ENCODE measurements at regions not wholly inside any gene's neighbourhood (a gene's known extent, or its start where the extent isn't known, plus 50 kb on each side); places are given as distances from the start of the nearest gene placed in this dataset.
A peak's percentile ranks its signal among the peaks of the same experiment; 100 is the strongest.

GRCh38 chr9:38335686-38336085 lies 56.8 kb upstream of the ALDH1B1 start:
- TF ChIP-seq CTCF (conservative IDR thresholded peaks at IDR 0.05; ENCODE audit: low read depth, low read length), result no peak
- no peak overlapping the region for H3K9ac ChIP-seq
- no peak overlapping the region for H3K4me3 ChIP-seq (IDR thresholded peaks at IDR 0.05; ENCODE audit: insufficient read depth, low read depth, low read length)
- H3K4me1 ChIP-seq (ENCODE audit: low read depth, poor library complexity, severe bottlenecking), result no peaks in the 10 kb centered on the region
- H2AFZ ChIP-seq (ENCODE audit: low read depth), result no peak overlapping the region
- H3K36me3 ChIP-seq (ENCODE audit: insufficient read depth), result no peaks in the 10 kb centered on the region
- H3K4me2 ChIP-seq, result no peak overlapping the region
- no peaks in the 10 kb centered on the region for H3K27me3 ChIP-seq (ENCODE audit: insufficient read depth, low read depth)
- H3K79me2 ChIP-seq (ENCODE audit: insufficient read depth, low read depth), result no peaks in the 10 kb centered on the region
- no peak overlapping the region for H3K27ac ChIP-seq
- H4K20me1 ChIP-seq (ENCODE audit: insufficient read depth), result no peaks in the 10 kb centered on the region

GRCh38 chr9:38334234-38334633 lies 58.3 kb upstream of the ALDH1B1 start:
- Histone ChIP-seq H3K79me2 (ENCODE audit: insufficient read depth, low read depth) (no peaks in the 10 kb centered on the region), H4K20me1 (ENCODE audit: insufficient read depth) (no peaks in the 10 kb centered on the region), H3K27ac (no peak overlapping the region), H3K27me3 (ENCODE audit: insufficient read depth, low read depth) (no peaks in the 10 kb centered on the region), H3K4me3 (IDR thresholded peaks at IDR 0.05; ENCODE audit: insufficient read depth, low read depth, low read length) (no peak overlapping the region), H3K4me1 (ENCODE audit: low read depth, poor library complexity, severe bottlenecking) (no peaks in the 10 kb centered on the region), H3K4me2 (no peak overlapping the region), H2AFZ (ENCODE audit: low read depth) (no peak overlapping the region), H3K9ac (no peak overlapping the region), H3K36me3 (ENCODE audit: insufficient read depth) (no peaks in the 10 kb centered on the region)
- TF ChIP-seq CTCF (conservative IDR thresholded peaks at IDR 0.05; ENCODE audit: low read depth, low read length), result peak; percentile 30

GRCh38 chr9:38333047-38333446 lies 59.5 kb upstream of the ALDH1B1 start:
- no peaks in the 10 kb centered on the region for H3K27me3 ChIP-seq (ENCODE audit: insufficient read depth, low read depth)
- no peak overlapping the region for H3K4me2 ChIP-seq
- TF ChIP-seq CTCF (conservative IDR thresholded peaks at IDR 0.05; ENCODE audit: low read depth, low read length), result no peak
- H2AFZ ChIP-seq (ENCODE audit: low read depth), result no peak overlapping the region
- H4K20me1 ChIP-seq (ENCODE audit: insufficient read depth), result no peaks in the 10 kb centered on the region
- H3K79me2 ChIP-seq (ENCODE audit: insufficient read depth, low read depth), result no peaks in the 10 kb centered on the region
- H3K27ac ChIP-seq, result no peak overlapping the region
- H3K36me3 ChIP-seq (ENCODE audit: insufficient read depth), result no peaks in the 10 kb centered on the region
- no peak overlapping the region for H3K9ac ChIP-seq
- no peaks in the 10 kb centered on the region for H3K4me1 ChIP-seq (ENCODE audit: low read depth, poor library complexity, severe bottlenecking)
- no peak overlapping the region for H3K4me3 ChIP-seq (IDR thresholded peaks at IDR 0.05; ENCODE audit: insufficient read depth, low read depth, low read length)

GRCh38 chr9:38332625-38333024 lies 59.9 kb upstream of the ALDH1B1 start:
- no peak overlapping the region for H3K27ac ChIP-seq
- no peaks in the 10 kb centered on the region for H4K20me1 ChIP-seq (ENCODE audit: insufficient read depth)
- no peaks in the 10 kb centered on the region for H3K36me3 ChIP-seq (ENCODE audit: insufficient read depth)
- no peak overlapping the region for H3K4me3 ChIP-seq (IDR thresholded peaks at IDR 0.05; ENCODE audit: insufficient read depth, low read depth, low read length)
- H3K27me3 ChIP-seq (ENCODE audit: insufficient read depth, low read depth), result no peaks in the 10 kb centered on the region
- no peak for TF ChIP-seq CTCF (conservative IDR thresholded peaks at IDR 0.05; ENCODE audit: low read depth, low read length)
- no peak overlapping the region for H2AFZ ChIP-seq (ENCODE audit: low read depth)
- no peaks in the 10 kb centered on the region for H3K79me2 ChIP-seq (ENCODE audit: insufficient read depth, low read depth)
- no peaks in the 10 kb centered on the region for H3K4me1 ChIP-seq (ENCODE audit: low read depth, poor library complexity, severe bottlenecking)
- H3K4me2 ChIP-seq, result no peak overlapping the region
- no peak overlapping the region for H3K9ac ChIP-seq

GRCh38 chr9:38331141-38331540 lies 61.4 kb upstream of the ALDH1B1 start:
- no peaks in the 10 kb centered on the region for H3K4me1 ChIP-seq (ENCODE audit: low read depth, poor library complexity, severe bottlenecking)
- no peak overlapping the region for H3K9ac ChIP-seq
- H4K20me1 ChIP-seq (ENCODE audit: insufficient read depth), result no peaks in the 10 kb centered on the region
- no peak overlapping the region for H3K4me2 ChIP-seq
- H2AFZ ChIP-seq (ENCODE audit: low read depth), result no peak overlapping the region
- H3K27me3 ChIP-seq (ENCODE audit: insufficient read depth, low read depth), result no peaks in the 10 kb centered on the region
- no peak for TF ChIP-seq CTCF (conservative IDR thresholded peaks at IDR 0.05; ENCODE audit: low read depth, low read length)
- no peaks in the 10 kb centered on the region for H3K36me3 ChIP-seq (ENCODE audit: insufficient read depth)
- no peak overlapping the region for H3K27ac ChIP-seq
- no peak overlapping the region for H3K4me3 ChIP-seq (IDR thresholded peaks at IDR 0.05; ENCODE audit: insufficient read depth, low read depth, low read length)
- no peaks in the 10 kb centered on the region for H3K79me2 ChIP-seq (ENCODE audit: insufficient read depth, low read depth)
